HFF-Myc (cell line): ENCODE measurements at regions not wholly inside any gene's neighbourhood (a gene's known extent, or its start where the extent isn't known, plus 50 kb on each side); places are given as distances from the start of the nearest gene placed in this dataset.
"Not testable (repeated sequence)": the region's sequence is repeated elsewhere in the genome, so short reads cannot be mapped to it uniquely, and the experiment has no call there.

Experiments used
- DNase-seq: peaks from one replicate; pipeline ENCODE4 v3.0.0-alpha.2; 2011; ENCODE audit warnings: low read depth; ENCODE audit errors: extremely low read depth
- H3K4me3 ChIP-seq: replicated peaks from 2 replicates; pipeline ENCODE4 v1.5.1; 2011; ENCODE audit warnings: low read depth, mild to moderate bottlenecking, control low read depth, low read length
- TF ChIP-seq, protein P1 (sequence below): IDR thresholded peaks from 2 replicates; pipeline ENCODE4 v1.5.1; 2012; ENCODE audit warnings: mild to moderate bottlenecking, low read depth, low read length, control low read depth; ENCODE audit errors: missing control alignments

DNA sequence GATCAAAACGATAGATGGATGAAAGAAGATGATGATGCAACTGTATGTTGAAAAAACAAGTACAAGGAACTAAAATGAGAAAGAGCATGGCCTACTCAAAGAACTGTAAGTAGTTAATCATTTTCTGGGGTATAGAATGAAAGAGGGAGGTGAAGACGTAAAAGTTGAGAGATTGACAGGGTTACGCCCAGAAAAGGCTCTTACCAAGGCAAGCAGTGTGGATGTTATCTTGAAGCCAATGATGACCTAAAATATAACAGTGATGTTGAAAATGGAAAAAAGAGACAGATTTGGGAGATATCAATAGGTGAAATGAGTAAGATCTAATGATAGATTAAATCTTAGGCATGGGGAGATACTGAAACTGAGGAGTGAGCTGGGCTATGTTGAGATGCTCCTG, 80.4 kb upstream of the GNAQ start:
- TF ChIP-seq, protein P1, sequence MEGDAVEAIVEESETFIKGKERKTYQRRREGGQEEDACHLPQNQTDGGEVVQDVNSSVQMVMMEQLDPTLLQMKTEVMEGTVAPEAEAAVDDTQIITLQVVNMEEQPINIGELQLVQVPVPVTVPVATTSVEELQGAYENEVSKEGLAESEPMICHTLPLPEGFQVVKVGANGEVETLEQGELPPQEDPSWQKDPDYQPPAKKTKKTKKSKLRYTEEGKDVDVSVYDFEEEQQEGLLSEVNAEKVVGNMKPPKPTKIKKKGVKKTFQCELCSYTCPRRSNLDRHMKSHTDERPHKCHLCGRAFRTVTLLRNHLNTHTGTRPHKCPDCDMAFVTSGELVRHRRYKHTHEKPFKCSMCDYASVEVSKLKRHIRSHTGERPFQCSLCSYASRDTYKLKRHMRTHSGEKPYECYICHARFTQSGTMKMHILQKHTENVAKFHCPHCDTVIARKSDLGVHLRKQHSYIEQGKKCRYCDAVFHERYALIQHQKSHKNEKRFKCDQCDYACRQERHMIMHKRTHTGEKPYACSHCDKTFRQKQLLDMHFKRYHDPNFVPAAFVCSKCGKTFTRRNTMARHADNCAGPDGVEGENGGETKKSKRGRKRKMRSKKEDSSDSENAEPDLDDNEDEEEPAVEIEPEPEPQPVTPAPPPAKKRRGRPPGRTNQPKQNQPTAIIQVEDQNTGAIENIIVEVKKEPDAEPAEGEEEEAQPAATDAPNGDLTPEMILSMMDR = no peak
- no peak overlapping the region for H3K4me3 ChIP-seq
- DNase-seq = no peak

DNA sequence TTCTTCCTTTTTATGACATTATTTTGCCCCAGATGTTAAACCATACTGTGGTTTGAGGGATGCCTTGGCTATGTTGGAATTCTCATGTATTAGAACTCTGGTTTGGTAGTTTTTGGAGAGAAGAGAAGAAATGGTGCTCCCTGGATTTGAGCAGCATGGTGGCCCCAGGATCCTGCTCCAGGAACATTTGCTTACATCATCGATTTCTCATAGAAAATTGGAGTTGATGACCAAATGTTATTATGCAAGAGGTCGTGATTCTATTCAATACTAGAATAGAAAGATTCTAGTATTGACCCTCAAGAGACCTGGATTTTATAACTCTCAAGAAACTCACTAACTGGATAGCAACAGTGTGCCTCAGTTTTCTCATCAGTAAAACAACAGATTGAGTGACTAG, 77.5 kb upstream of the GNAQ start:
- TF ChIP-seq, protein P1 = no peak
- H3K4me3 ChIP-seq = no peak overlapping the region
- DNase-seq = no peak

DNA sequence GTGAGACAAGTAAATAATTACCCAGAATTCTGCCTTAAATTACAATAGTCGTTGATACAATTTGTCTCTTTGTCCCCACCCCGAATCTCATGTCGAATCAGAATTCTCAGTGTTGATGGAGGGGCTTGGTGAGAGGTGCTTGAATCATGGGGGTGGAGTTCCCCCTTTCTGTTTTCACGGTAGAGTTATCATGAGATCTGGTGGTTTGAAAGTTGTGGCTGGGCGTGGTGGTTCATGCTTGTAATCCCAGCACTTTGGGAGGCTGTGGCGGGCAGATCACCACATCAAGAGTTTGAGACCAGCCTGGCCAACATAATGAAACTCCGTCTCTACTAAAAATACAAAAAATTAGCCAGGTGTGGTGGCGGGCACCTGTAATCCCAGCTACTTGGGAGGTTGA, 75.0 kb upstream of the GNAQ start:
- H3K4me3 ChIP-seq, DNase-seq: not testable (repeated sequence)

DNA sequence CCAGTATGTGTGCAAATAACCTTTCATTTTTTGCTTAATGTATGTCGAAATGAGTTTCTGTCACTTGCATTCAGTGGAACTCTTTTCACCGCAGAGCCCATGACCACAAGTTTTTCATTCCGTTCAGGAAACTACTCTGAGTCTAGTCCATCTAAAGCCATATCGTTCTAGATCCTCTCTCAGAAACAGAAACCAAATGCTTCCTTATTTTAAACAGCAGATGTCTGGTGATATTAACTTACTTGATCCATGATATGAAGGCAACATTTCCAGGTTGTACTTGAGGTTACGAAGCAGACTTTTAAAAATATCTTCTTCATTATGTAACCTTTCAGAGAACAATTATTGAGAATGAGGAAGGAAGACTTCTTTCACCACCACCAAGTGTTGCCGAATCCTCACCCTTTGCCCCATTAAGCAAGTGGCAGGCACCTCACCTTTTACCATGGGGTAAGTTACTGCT, 72.4 kb upstream of the GNAQ start:
- DNase-seq = no peak
- TF ChIP-seq, protein P1 = no peak
- H3K4me3 ChIP-seq = no peak overlapping the region

DNA sequence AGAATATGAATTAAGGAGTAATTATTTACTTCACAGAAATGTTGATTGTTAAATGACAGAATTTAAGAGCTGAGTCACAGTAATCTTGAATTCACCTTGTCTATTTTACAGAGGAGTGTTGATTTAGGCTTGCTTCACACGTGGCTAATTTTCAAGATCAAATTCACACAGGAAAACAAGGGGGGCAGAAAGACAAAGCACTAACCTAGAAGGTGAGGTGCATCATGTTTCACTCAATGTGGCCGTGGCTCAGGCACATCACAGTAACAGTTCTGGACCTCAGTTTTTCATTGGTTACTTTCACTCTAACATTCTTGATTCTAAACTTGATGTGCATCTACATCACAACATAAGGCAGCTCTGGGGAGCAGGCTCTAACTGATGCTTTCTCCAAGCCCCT, 69.6 kb upstream of the GNAQ start:
- H3K4me3 ChIP-seq = no peak overlapping the region
- TF ChIP-seq, protein P1 = no peak
- no peak for DNase-seq

DNA sequence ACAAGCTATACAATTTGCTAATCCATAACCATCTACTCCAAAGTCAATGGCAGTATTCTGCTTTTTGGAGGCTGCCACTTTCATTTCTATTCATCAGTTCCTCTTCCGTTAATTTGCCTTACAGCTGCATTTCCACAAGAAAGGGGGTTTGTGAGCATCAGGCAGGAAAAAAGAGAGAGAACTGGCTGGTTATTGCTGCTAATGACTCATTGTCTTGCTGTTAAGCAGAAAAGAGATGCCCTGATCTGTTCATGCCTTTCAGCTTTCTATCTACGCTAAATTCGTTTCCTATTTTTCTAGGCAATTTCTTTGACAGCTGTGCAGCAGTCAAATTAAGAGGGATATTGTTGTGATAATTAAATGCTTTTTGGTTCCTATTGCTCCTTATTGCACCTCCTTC, 65.9 kb upstream of the GNAQ start:
- DNase-seq = no peak
- no peak overlapping the region for H3K4me3 ChIP-seq
- TF ChIP-seq, protein P1 = no peak

DNA sequence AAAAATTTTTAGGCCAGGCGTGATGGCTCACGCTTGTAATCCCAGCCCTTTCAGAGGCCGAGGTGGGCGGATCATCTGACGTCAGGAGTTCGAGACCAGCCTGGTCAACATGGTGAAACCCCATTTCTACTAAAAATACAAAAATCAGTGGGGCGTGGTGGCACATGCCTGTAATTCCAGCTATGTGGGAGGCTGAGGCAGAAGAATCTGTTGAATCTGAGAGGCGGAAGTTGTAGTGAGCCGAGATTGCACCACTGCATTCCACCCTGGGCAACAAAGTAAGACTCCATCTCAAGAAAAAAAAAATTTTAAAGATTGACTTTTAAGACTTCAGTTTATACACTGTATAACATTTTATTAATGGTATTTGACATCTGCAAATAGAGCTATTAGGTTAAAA, 60.1 kb upstream of the GNAQ start:
- TF ChIP-seq, protein P1 = no peak
- no peak overlapping the region for H3K4me3 ChIP-seq
- DNase-seq = no peak

DNA sequence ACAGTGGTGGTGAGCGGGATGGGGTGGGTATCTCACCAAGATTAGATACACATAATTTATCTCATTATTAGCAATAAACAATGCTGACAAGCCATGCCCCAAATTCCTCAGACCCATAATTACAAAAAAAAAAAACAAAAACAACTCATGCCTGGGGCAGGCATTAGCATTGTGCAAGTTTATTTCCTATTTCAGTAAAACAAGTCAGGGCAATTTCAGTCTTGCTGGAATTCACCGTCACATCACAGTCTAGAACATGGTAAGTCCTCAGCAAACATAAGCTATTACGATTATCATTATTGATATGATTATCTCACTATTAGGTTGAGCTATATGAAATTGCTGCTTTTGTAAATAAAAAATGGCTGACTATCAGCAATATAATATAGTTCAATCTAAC, 57.5 kb upstream of the GNAQ start:
- H3K4me3 ChIP-seq = no peak overlapping the region
- no peak for DNase-seq
- TF ChIP-seq, protein P1 = no peak

DNA sequence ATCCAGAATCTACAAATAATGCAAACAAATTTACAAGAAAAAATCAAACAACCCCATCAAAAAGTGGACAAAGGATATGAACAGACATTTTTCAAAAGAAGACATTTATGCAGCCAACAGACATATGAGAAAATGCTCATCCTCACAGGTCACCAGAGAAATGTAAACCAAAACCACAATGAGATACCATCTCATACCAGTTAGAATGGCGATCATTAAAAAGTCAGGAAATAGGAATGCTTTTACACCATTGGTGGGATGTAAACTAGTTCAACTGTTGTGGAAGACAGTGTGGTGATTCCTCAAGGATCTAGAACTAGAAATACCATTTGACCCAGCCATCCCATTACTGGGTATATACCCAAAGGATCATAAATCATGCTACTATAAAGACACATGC, 56.6 kb upstream of the GNAQ start:
- H3K4me3 ChIP-seq, DNase-seq: not testable (repeated sequence)
